HEK293 (cell line): ENCODE measurements at regions not wholly inside any gene's neighbourhood (a gene's known extent, or its start where the extent isn't known, plus 50 kb on each side); places are given as distances from the start of the nearest gene placed in this dataset.

Source experiments
- AEBP2 ChIP-seq: fragments of 450-650 bp; formaldehyde crosslinking; IDR thresholded peaks from 2 replicates; pipeline ENCODE4 v1.5.1; 2016; ENCODE audit warnings: missing biosample characterization, missing genetic modification characterization, borderline replicate concordance
- CTCF ChIP-seq: fragments of 450-650 bp; formaldehyde crosslinking; IDR thresholded peaks from 2 replicates; pipeline ENCODE4 v1.5.1; 2016; ENCODE audit warnings: missing biosample characterization, missing genetic modification characterization
- IKZF3 ChIP-seq: fragments of 450-650 bp; IDR thresholded peaks from 2 replicates; pipeline ENCODE4 v1.5.0; 2018; ENCODE audit warnings: missing biosample characterization, mild to moderate bottlenecking, missing genetic modification characterization, moderate library complexity
- SALL2 ChIP-seq: fragments of 450-650 bp; formaldehyde crosslinking; IDR thresholded peaks from 2 replicates; pipeline ENCODE4 v1.5.0; 2017; ENCODE audit warnings: missing biosample characterization, mild to moderate bottlenecking, missing genetic modification characterization, borderline replicate concordance
- YY1 ChIP-seq: fragments of 450-650 bp; formaldehyde crosslinking; IDR thresholded peaks from 2 replicates; pipeline ENCODE4 v1.5.1; 2018; ENCODE audit warnings: missing biosample characterization, missing genetic modification characterization
- ZBTB21 ChIP-seq: fragments of 450-650 bp; formaldehyde crosslinking; IDR thresholded peaks from 2 replicates; pipeline ENCODE4 v1.5.1; 2017; ENCODE audit warnings: missing biosample characterization, missing genetic modification characterization
- ZNF214 ChIP-seq: fragments of 450-650 bp; formaldehyde crosslinking; IDR thresholded peaks from 2 replicates; pipeline ENCODE4 v1.5.1; 2017; ENCODE audit warnings: missing biosample characterization, mild to moderate bottlenecking, missing genetic modification characterization, borderline replicate concordance
- ZNF416 ChIP-seq: fragments of 450-650 bp; formaldehyde crosslinking; IDR thresholded peaks from 2 replicates; pipeline ENCODE4 v1.5.1; 2016; ENCODE audit warnings: missing biosample characterization, missing genetic modification characterization
- ZNF426 ChIP-seq: fragments of 450-650 bp; formaldehyde crosslinking; IDR thresholded peaks from 2 replicates; pipeline ENCODE4 v1.5.1; 2017; ENCODE audit warnings: missing biosample characterization, missing genetic modification characterization, mild to moderate bottlenecking, inconsistent platforms, moderate library complexity
- ZNF658 ChIP-seq: fragments of 450-650 bp; formaldehyde crosslinking; IDR thresholded peaks from 2 replicates; pipeline ENCODE4; 2016; ENCODE audit warnings: missing biosample characterization, missing genetic modification characterization
- ZSCAN18 ChIP-seq: fragments of 450-650 bp; formaldehyde crosslinking; IDR thresholded peaks from 2 replicates; pipeline ENCODE4 v1.5.1; 2016; ENCODE audit warnings: missing biosample characterization, missing genetic modification characterization
- ZSCAN5A ChIP-seq: fragments of 450-650 bp; formaldehyde crosslinking; IDR thresholded peaks from 2 replicates; pipeline ENCODE4 v1.5.1; 2016; ENCODE audit warnings: missing biosample characterization, missing genetic modification characterization

GRCh38 chr7:155227004-155227787, 70.5 kb upstream of the INSIG1 start:
- TF ChIP-seq AEBP2 (no peak), SALL2 (no peak), YY1 (tag by site-specific recombination) (no peak), ZSCAN18 (tag by site-specific recombination) (no peak), ZNF426 (tag by site-specific recombination) (no peak), ZSCAN5A (tag by site-specific recombination) (no peak), IKZF3 (tag by site-specific recombination) (no peak), ZNF214 (tag by site-specific recombination) (no peak), ZNF416 (tag by site-specific recombination) (no peak), ZBTB21 (tag by site-specific recombination) (no peak), CTCF (tag by site-specific recombination) (no peak), ZNF658 (no peak)
